GM23338 (cell line): ENCODE measurements at regions not wholly inside any gene's neighbourhood (a gene's known extent, or its start where the extent isn't known, plus 50 kb on each side); places are given as distances from the start of the nearest gene placed in this dataset.

Source experiments
- ATAC-seq: fragments of 200-7000 bp; cut with Tn5 transposase; 3 replicates; pipeline ENCODE4 v1.9.1; 2020
- DNase-seq: peaks from one replicate; pipeline ENCODE4 v3.0.0-alpha.2; 2015; ENCODE audit warnings: low spot score
- H2AFZ ChIP-seq: fragments of 200-600 bp; sonication (generic); 2 replicates; pipeline ENCODE4 v1.8.0; 2016; ENCODE audit warnings: antibody characterized with exemption, mild to moderate bottlenecking, moderate library complexity
- H3F3A ChIP-seq: fragments of 200-600 bp; sonication (generic); replicated peaks from 2 replicates; pipeline ENCODE4 v1.8.0; 2017; ENCODE audit warnings: antibody characterized with exemption, mixed run types, low read depth
- H3K27ac ChIP-seq: fragments of 200-600 bp; sonication (generic); 2 replicates; pipeline ENCODE4 v1.6.1; 2016; ENCODE audit warnings: low read depth
- H3K27me3 ChIP-seq: fragments of 200-600 bp; sonication (generic); 2 replicates; pipeline ENCODE4 v1.8.0; 2016; ENCODE audit warnings: mild to moderate bottlenecking, mixed run types, moderate library complexity; ENCODE audit not compliant: insufficient read depth
- H3K36me3 ChIP-seq: fragments of 200-600 bp; sonication (generic); 2 replicates; pipeline ENCODE4 v1.8.0; 2016; ENCODE audit warnings: mild to moderate bottlenecking; ENCODE audit not compliant: insufficient read depth
- H3K4me1 ChIP-seq: fragments of 200-600 bp; sonication (generic); 2 replicates; pipeline ENCODE4 v1.8.0; 2016; ENCODE audit warnings: mild to moderate bottlenecking, moderate library complexity; ENCODE audit not compliant: insufficient read depth
- H3K4me2 ChIP-seq: fragments of 200-600 bp; sonication (generic); 2 replicates; pipeline ENCODE4 v1.7.1; 2017; ENCODE audit warnings: mixed run types
- H3K4me3 ChIP-seq: fragments of 200-600 bp; sonication (generic); 2 replicates; pipeline ENCODE4 v1.6.1; 2016; ENCODE audit warnings: mixed run types
- H3K79me2 ChIP-seq: fragments of 200-600 bp; sonication (generic); replicated peaks from 2 replicates; pipeline ENCODE4 v1.8.0; 2017; ENCODE audit warnings: mild to moderate bottlenecking; ENCODE audit not compliant: insufficient read depth
- H3K9me2 ChIP-seq: fragments of 200-600 bp; sonication (generic); 2 replicates; pipeline ENCODE4 v1.8.0; 2017; ENCODE audit not compliant: insufficient read depth
- H4K20me1 ChIP-seq: fragments of 200-600 bp; sonication (generic); replicated peaks from 2 replicates; pipeline ENCODE4 v1.8.0; 2017; ENCODE audit warnings: mild to moderate bottlenecking; ENCODE audit not compliant: insufficient read depth
- H3K27ac Mint-ChIP-seq: 2 replicates; pipeline ENCODE4 v1.8.0; 2020; ENCODE audit warnings: inconsistent platforms, mild to moderate bottlenecking, moderate library complexity, mixed read lengths
- H3K27me3 Mint-ChIP-seq: 3 replicates; pipeline ENCODE4 v1.8.0; 2022; ENCODE audit warnings: low read depth, mild to moderate bottlenecking, moderate library complexity, mixed read lengths, inconsistent platforms; ENCODE audit not compliant: insufficient read depth, poor library complexity
- H3K36me3 Mint-ChIP-seq: 3 replicates; pipeline ENCODE4 v1.8.0; 2021; ENCODE audit warnings: low read depth, mild to moderate bottlenecking, inconsistent platforms, moderate library complexity, mixed read lengths
- H3K4me1 Mint-ChIP-seq: 3 replicates; pipeline ENCODE4 v1.8.0; 2020; ENCODE audit warnings: mild to moderate bottlenecking, inconsistent platforms, mixed read lengths
- H3K4me3 Mint-ChIP-seq: 3 replicates; pipeline ENCODE4 v1.8.0; 2021; ENCODE audit warnings: moderate library complexity, mild to moderate bottlenecking, inconsistent platforms, mixed read lengths
- H3K9me3 Mint-ChIP-seq: 3 replicates; pipeline ENCODE4 v1.8.0; 2020; ENCODE audit warnings: moderate library complexity, mild to moderate bottlenecking, inconsistent platforms, mixed read lengths
- CREB1 ChIP-seq: fragments of 250-450 bp; sonication (Bioruptor Pico); IDR thresholded peaks from 2 replicates; pipeline ENCODE4 v1.5.0; 2020; ENCODE audit warnings: low read depth, mild to moderate bottlenecking, moderate library complexity
- ETS1 ChIP-seq: IDR thresholded peaks from 2 replicates; pipeline ENCODE4 v1.6.1; 2016; ENCODE audit warnings: antibody characterized with exemption
- EZH2 ChIP-seq: fragments of 200-600 bp; sonication (generic); IDR thresholded peaks from one replicate; pipeline ENCODE4 v1.8.0; 2017; ENCODE audit warnings: antibody characterized with exemption, mild to moderate bottlenecking, low read depth; ENCODE audit not compliant: unreplicated experiment
- EZH2phosphoT487 ChIP-seq: fragments of 200-600 bp; sonication (generic); IDR thresholded peaks from one replicate; pipeline ENCODE4 v1.8.1; 2018; ENCODE audit warnings: antibody characterized with exemption; ENCODE audit not compliant: unreplicated experiment
- JUNB ChIP-seq: IDR thresholded peaks from one replicate; pipeline ENCODE4 v1.6.1; 2016; ENCODE audit warnings: antibody characterized with exemption; ENCODE audit not compliant: unreplicated experiment
- NANOG ChIP-seq: IDR thresholded peaks from 2 replicates; pipeline ENCODE4 v1.6.1; 2016; ENCODE audit warnings: antibody characterized with exemption, borderline replicate concordance
- POLR2AphosphoS5 ChIP-seq: IDR thresholded peaks from 2 replicates; pipeline ENCODE4 v1.6.1; 2016; ENCODE audit warnings: antibody characterized with exemption, low read depth
- STAT1 ChIP-seq: IDR thresholded peaks from one replicate; pipeline ENCODE4 v1.6.1; 2016; ENCODE audit warnings: antibody characterized with exemption; ENCODE audit not compliant: unreplicated experiment
- ZNF114 ChIP-seq: fragments of 250-450 bp; sonication (Bioruptor Pico); IDR thresholded peaks from 2 replicates; pipeline ENCODE4 v1.5.0; 2020; ENCODE audit warnings: mild to moderate bottlenecking, moderate library complexity
- ZNF331 ChIP-seq: fragments of 250-450 bp; sonication (Bioruptor Pico); IDR thresholded peaks from 2 replicates; pipeline ENCODE4 v1.5.0; 2020; ENCODE audit warnings: low read depth, mild to moderate bottlenecking, moderate library complexity
- TF ChIP-seq, protein P1 (sequence below), 2 experiments: fragments of 200-600 bp in 1 of 2; sonication (generic) in 1 of 2; conservative IDR thresholded peaks; 2 replicates each; pipeline versions ENCODE4 v1.5.1 to v1.6.1; 2016 to 2017; ENCODE audit warnings: antibody characterized with exemption in 2 of 2, low read depth in 2 of 2, mild to moderate bottlenecking in 2 of 2, moderate library complexity in 1 of 2
- TF ChIP-seq, protein P2 (sequence below): fragments of 250-450 bp; sonication (Bioruptor Pico); IDR thresholded peaks from 2 replicates; pipeline ENCODE4 v1.5.0; 2020; ENCODE audit warnings: mild to moderate bottlenecking, moderate library complexity

DNA sequence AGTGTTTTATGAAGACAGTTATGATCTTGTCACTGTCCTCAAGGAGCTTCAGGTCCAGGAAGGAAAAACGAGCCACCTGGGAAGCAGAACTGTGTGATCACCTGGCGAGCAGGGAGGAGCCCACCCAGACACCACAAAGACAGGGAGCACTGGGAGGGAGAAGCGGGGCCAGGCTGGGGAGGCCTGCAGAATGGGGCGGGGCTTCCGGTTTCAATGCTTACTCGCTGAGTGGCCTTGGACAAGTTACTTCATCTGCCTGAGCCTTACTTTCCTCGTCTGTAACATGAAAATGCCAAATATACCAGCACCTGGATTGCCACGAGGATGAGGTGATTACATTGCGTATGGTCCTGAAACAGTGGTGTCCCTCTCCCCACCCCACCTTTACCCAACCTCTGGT, 227.5 kb downstream of the ANKRD30B start (continued):
- TF ChIP-seq ETS1, result no peak
- TF ChIP-seq POLR2AphosphoS5, result no peak
- no peak for TF ChIP-seq CREB1
- TF ChIP-seq JUNB, result no peak

- H3K27ac ChIP-seq, result no peak overlapping the region
- no peak overlapping the region for H3K4me2 ChIP-seq
- no peaks in the 10 kb centered on the region for H3K79me2 ChIP-seq
- H3K27me3 ChIP-seq, result no peaks in the 10 kb centered on the region
- H4K20me1 ChIP-seq, result no peaks in the 10 kb centered on the region
- no peaks in the 10 kb centered on the region for H3K9me2 ChIP-seq
- no peak overlapping the region for H2AFZ ChIP-seq
- no peak for DNase-seq
- Mint-ChIP-seq H3K4me3 (no peak overlapping the region), H3K36me3 (peaks cover 4% of the 10 kb centered on the region), H3K4me1 (peaks cover 6% of the 10 kb centered on the region; the same call in 1 of the 3 replicates), H3K27me3 (peaks cover 10% of the 10 kb centered on the region), H3K27ac (no peak overlapping the region), H3K9me3 (peaks cover 89% of the 10 kb centered on the region)
- no peak overlapping the region for H3K4me3 ChIP-seq
- TF ChIP-seq EZH2, result no peak
- no peak for TF ChIP-seq STAT1
- no peak for TF ChIP-seq POLR2AphosphoS5
- TF ChIP-seq ZNF331 (CRISPR knock-in tag), result no peak
- TF ChIP-seq, protein P1, sequence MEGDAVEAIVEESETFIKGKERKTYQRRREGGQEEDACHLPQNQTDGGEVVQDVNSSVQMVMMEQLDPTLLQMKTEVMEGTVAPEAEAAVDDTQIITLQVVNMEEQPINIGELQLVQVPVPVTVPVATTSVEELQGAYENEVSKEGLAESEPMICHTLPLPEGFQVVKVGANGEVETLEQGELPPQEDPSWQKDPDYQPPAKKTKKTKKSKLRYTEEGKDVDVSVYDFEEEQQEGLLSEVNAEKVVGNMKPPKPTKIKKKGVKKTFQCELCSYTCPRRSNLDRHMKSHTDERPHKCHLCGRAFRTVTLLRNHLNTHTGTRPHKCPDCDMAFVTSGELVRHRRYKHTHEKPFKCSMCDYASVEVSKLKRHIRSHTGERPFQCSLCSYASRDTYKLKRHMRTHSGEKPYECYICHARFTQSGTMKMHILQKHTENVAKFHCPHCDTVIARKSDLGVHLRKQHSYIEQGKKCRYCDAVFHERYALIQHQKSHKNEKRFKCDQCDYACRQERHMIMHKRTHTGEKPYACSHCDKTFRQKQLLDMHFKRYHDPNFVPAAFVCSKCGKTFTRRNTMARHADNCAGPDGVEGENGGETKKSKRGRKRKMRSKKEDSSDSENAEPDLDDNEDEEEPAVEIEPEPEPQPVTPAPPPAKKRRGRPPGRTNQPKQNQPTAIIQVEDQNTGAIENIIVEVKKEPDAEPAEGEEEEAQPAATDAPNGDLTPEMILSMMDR (conservative IDR thresholded peaks at IDR 0.05; ENCODE audit: low read depth in 2 of 2), result no peak
- TF ChIP-seq, protein P2, sequence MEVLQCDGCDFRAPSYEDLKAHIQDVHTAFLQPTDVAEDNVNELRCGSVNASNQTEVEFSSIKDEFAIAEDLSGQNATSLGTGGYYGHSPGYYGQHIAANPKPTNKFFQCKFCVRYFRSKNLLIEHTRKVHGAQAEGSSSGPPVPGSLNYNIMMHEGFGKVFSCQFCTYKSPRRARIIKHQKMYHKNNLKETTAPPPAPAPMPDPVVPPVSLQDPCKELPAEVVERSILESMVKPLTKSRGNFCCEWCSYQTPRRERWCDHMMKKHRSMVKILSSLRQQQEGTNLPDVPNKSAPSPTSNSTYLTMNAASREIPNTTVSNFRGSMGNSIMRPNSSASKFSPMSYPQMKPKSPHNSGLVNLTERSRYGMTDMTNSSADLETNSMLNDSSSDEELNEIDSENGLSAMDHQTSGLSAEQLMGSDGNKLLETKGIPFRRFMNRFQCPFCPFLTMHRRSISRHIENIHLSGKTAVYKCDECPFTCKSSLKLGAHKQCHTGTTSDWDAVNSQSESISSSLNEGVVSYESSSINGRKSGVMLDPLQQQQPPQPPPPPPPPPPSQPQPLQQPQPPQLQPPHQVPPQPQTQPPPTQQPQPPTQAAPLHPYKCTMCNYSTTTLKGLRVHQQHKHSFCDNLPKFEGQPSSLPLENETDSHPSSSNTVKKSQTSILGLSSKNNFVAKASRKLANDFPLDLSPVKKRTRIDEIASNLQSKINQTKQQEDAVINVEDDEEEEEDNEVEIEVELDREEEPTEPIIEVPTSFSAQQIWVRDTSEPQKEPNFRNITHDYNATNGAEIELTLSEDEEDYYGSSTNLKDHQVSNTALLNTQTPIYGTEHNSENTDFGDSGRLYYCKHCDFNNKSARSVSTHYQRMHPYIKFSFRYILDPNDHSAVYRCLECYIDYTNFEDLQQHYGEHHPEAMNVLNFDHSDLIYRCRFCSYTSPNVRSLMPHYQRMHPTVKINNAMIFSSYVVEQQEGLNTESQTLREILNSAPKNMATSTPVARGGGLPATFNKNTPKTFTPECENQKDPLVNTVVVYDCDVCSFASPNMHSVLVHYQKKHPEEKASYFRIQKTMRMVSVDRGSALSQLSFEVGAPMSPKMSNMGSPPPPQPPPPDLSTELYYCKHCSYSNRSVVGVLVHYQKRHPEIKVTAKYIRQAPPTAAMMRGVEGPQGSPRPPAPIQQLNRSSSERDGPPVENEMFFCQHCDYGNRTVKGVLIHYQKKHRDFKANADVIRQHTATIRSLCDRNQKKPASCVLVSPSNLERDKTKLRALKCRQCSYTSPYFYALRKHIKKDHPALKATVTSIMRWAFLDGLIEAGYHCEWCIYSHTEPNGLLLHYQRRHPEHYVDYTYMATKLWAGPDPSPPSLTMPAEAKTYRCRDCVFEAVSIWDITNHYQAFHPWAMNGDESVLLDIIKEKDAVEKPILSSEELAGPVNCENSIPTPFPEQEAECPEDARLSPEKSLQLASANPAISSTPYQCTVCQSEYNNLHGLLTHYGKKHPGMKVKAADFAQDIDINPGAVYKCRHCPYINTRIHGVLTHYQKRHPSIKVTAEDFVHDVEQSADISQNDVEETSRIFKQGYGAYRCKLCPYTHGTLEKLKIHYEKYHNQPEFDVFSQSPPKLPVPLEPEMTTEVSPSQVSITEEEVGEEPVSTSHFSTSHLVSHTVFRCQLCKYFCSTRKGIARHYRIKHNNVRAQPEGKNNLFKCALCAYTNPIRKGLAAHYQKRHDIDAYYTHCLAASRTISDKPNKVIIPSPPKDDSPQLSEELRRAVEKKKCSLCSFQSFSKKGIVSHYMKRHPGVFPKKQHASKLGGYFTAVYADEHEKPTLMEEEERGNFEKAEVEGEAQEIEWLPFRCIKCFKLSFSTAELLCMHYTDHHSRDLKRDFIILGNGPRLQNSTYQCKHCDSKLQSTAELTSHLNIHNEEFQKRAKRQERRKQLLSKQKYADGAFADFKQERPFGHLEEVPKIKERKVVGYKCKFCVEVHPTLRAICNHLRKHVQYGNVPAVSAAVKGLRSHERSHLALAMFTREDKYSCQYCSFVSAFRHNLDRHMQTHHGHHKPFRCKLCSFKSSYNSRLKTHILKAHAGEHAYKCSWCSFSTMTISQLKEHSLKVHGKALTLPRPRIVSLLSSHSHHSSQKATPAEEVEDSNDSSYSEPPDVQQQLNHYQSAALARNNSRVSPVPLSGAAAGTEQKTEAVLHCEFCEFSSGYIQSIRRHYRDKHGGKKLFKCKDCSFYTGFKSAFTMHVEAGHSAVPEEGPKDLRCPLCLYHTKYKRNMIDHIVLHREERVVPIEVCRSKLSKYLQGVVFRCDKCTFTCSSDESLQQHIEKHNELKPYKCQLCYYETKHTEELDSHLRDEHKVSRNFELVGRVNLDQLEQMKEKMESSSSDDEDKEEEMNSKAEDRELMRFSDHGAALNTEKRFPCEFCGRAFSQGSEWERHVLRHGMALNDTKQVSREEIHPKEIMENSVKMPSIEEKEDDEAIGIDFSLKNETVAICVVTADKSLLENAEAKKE (CRISPR knock-in tag), result no peak
- TF ChIP-seq ETS1, result no peak
- no peak for TF ChIP-seq CREB1
- TF ChIP-seq ZNF114 (CRISPR knock-in tag), result no peak
- no peak for TF ChIP-seq JUNB
- no peak for TF ChIP-seq EZH2phosphoT487
- TF ChIP-seq NANOG, result no peak
- no peaks in the 10 kb centered on the region for H3K4me1 ChIP-seq
- no peaks in the 10 kb centered on the region for H3F3A ChIP-seq
- no peaks in the 10 kb centered on the region for H3K36me3 ChIP-seq
- peak; percentile 57 for ATAC-seq
These were observed 228.9 kb downstream of the ANKRD30B start for GRCh38 chr18:14976736-14977430.
